H9 (cell line): ENCODE measurements at regions not wholly inside any gene's neighbourhood (a gene's known extent, or its start where the extent isn't known, plus 50 kb on each side); places are given as distances from the start of the nearest gene placed in this dataset.

Source experiments
- DNase-seq: peaks from one replicate; pipeline ENCODE4 v3.0.0-alpha.2; 2017
- H2AFZ ChIP-seq: one replicate; pipeline ENCODE4 v1.6.1; 2013; ENCODE audit warnings: mild to moderate bottlenecking, low read length, control low read depth, moderate library complexity
- H2AK5ac ChIP-seq: 2 replicates; pipeline ENCODE4 v1.6.1; 2013; ENCODE audit warnings: low read length, control low read depth, mixed read lengths; ENCODE audit not compliant: insufficient read length
- H2BK120ac ChIP-seq: one replicate; pipeline ENCODE4 v1.6.1; 2013; ENCODE audit warnings: low read depth, mild to moderate bottlenecking, low read length, control low read depth, inconsistent platforms; ENCODE audit not compliant: poor library complexity, severe bottlenecking
- H2BK12ac ChIP-seq: 2 replicates; pipeline ENCODE4 v1.6.1; 2013; ENCODE audit warnings: low read length, control low read depth, mixed read lengths, low read depth; ENCODE audit not compliant: insufficient read length
- H2BK15ac ChIP-seq: 2 replicates; pipeline ENCODE4 v1.6.1; 2013; ENCODE audit warnings: low read depth, low read length, control low read depth
- H2BK20ac ChIP-seq: one replicate; pipeline ENCODE4 v1.6.1; 2013; ENCODE audit warnings: low read depth, mild to moderate bottlenecking, low read length, control low read depth, inconsistent platforms; ENCODE audit not compliant: poor library complexity, severe bottlenecking
- H2BK5ac ChIP-seq: 2 replicates; pipeline ENCODE4 v1.6.1; 2013; ENCODE audit warnings: low read length, control low read depth, mixed read lengths; ENCODE audit not compliant: insufficient read length
- H3K14ac ChIP-seq: 2 replicates; pipeline ENCODE4 v1.6.1; 2013; ENCODE audit warnings: low read length, control low read depth; ENCODE audit not compliant: insufficient read depth
- H3K18ac ChIP-seq: 2 replicates; pipeline ENCODE4 v1.6.1; 2013; ENCODE audit warnings: low read depth, mild to moderate bottlenecking, mixed read lengths, low read length, control low read depth; ENCODE audit not compliant: insufficient read length
- H3K23ac ChIP-seq: 2 replicates; pipeline ENCODE4 v1.6.1; 2013; ENCODE audit warnings: low read length, control low read depth, mixed read lengths, low read depth; ENCODE audit not compliant: insufficient read length
- H3K23me2 ChIP-seq: 2 replicates; pipeline ENCODE4 v1.6.1; 2013; ENCODE audit warnings: low read depth, mild to moderate bottlenecking, mixed read lengths, low read length, control low read depth; ENCODE audit not compliant: insufficient read length, poor library complexity, severe bottlenecking
- H3K27ac ChIP-seq: 2 replicates; pipeline ENCODE4 v1.5.1; 2013; ENCODE audit warnings: low read length, control low read depth, mixed read lengths, low read depth; ENCODE audit not compliant: insufficient read length
- H3K27me3 ChIP-seq: 2 replicates; pipeline ENCODE4 v1.6.1; 2013; ENCODE audit warnings: low read length, control low read depth, inconsistent platforms; ENCODE audit not compliant: insufficient read depth
- H3K4ac ChIP-seq: 2 replicates; pipeline ENCODE4 v1.6.1; 2013; ENCODE audit warnings: low read depth, mild to moderate bottlenecking, control low read depth, inconsistent platforms, low read length, moderate library complexity
- H3K4me1 ChIP-seq: 2 replicates; pipeline ENCODE4 v1.6.1; 2013; ENCODE audit warnings: low read length, control low read depth, inconsistent platforms; ENCODE audit not compliant: insufficient read depth
- H3K4me2 ChIP-seq: 2 replicates; pipeline ENCODE4 v1.6.1; 2013; ENCODE audit warnings: low read length, control low read depth, mixed read lengths; ENCODE audit not compliant: insufficient read length, insufficient read depth
- H3K56ac ChIP-seq: 2 replicates; pipeline ENCODE4 v1.6.1; 2013; ENCODE audit warnings: low read depth, mild to moderate bottlenecking, mixed read lengths, low read length, control low read depth; ENCODE audit not compliant: insufficient read length
- H3K79me1 ChIP-seq: 2 replicates; pipeline ENCODE4 v1.6.1; 2013; ENCODE audit warnings: low read depth, mild to moderate bottlenecking, moderate library complexity, low read length, control low read depth, inconsistent platforms; ENCODE audit not compliant: insufficient read depth, poor library complexity, severe bottlenecking
- H3K79me2 ChIP-seq: 2 replicates; pipeline ENCODE4 v1.6.1; 2013; ENCODE audit warnings: low read length, control low read depth, inconsistent platforms; ENCODE audit not compliant: insufficient read depth
- H3K9ac ChIP-seq: 2 replicates; pipeline ENCODE4 v1.6.1; 2013; ENCODE audit warnings: low read length, control low read depth, mixed read lengths; ENCODE audit not compliant: insufficient read length; ENCODE audit errors: extremely low read depth
- H3K9me3 ChIP-seq: one replicate; pipeline ENCODE4 v1.6.1; 2013; ENCODE audit warnings: low read depth, low read length, inconsistent platforms; ENCODE audit not compliant: control insufficient read depth
- H3T11ph ChIP-seq: one replicate; pipeline ENCODE4 v1.6.1; 2013; ENCODE audit warnings: mild to moderate bottlenecking, low read length, control low read depth, inconsistent platforms
- H4K20me1 ChIP-seq: one replicate; pipeline ENCODE4 v1.6.1; 2013; ENCODE audit not compliant: control insufficient read depth, insufficient read length, insufficient read depth
- H4K5ac ChIP-seq: 2 replicates; pipeline ENCODE4 v1.6.1; 2013; ENCODE audit warnings: low read depth, mild to moderate bottlenecking, mixed read lengths, low read length, control low read depth; ENCODE audit not compliant: insufficient read length
- H4K8ac ChIP-seq: replicated peaks from 2 replicates; pipeline ENCODE4 v1.6.1; 2013; ENCODE audit warnings: low read length, control low read depth, mixed read lengths, low read depth; ENCODE audit not compliant: insufficient read length
- H4K91ac ChIP-seq: 2 replicates; pipeline ENCODE4 v1.6.1; 2013; ENCODE audit warnings: low read depth, mild to moderate bottlenecking, moderate library complexity, mixed read lengths, low read length, control low read depth; ENCODE audit not compliant: insufficient read length
- H3K27ac Mint-ChIP-seq, 3 experiments: 2 replicates in 2 of 3; 3 replicates in 1 of 3; pipeline ENCODE4 v1.8.0; 2020 to 2021; ENCODE audit warnings: mixed read lengths in 3 of 3, mild to moderate bottlenecking in 1 of 3, moderate library complexity in 1 of 3
- H3K27me3 Mint-ChIP-seq: 2 replicates; pipeline ENCODE4 v1.8.0; 2021; ENCODE audit warnings: low read depth, mild to moderate bottlenecking, moderate library complexity, mixed read lengths
- H3K36me3 Mint-ChIP-seq, 3 experiments: 2 replicates in 2 of 3; 3 replicates in 1 of 3; pipeline ENCODE4 v1.8.0; 2020 to 2021; ENCODE audit warnings: low read depth in 3 of 3, mixed read lengths in 3 of 3; ENCODE audit not compliant: insufficient read depth in 1 of 3
- H3K4me1 Mint-ChIP-seq, 2 experiments: 2 replicates each; pipeline ENCODE4 v1.8.0; 2020; ENCODE audit warnings: mixed read lengths in 2 of 2
- H3K4me3 Mint-ChIP-seq, 2 experiments: 2 replicates in 1 of 2; 3 replicates in 1 of 2; pipeline ENCODE4 v1.8.0; 2020 to 2021; ENCODE audit warnings: mild to moderate bottlenecking in 2 of 2, mixed read lengths in 2 of 2, moderate library complexity in 1 of 2
- H3K9me3 Mint-ChIP-seq, 2 experiments: 2 replicates in 1 of 2; 3 replicates in 1 of 2; pipeline ENCODE4 v1.8.0; 2020; ENCODE audit warnings: mild to moderate bottlenecking in 2 of 2, mixed read lengths in 2 of 2, moderate library complexity in 1 of 2
- CTCF ChIP-seq: fragments of 200-600 bp; sonication (generic); conservative IDR thresholded peaks from 3 replicates; pipeline ENCODE4 v1.8.0; 2021; ENCODE audit warnings: antibody characterized with exemption, mild to moderate bottlenecking
- WGBS: extraction: QIAGEN DNeasy Blood & Tissue Kit; methylation state at CpG from one replicate; pipeline ENCODE4 v1.1.7; 2013; ENCODE audit warnings: missing lambda C conversion rate, low lambda C conversion rate, mixed read lengths; ENCODE audit not compliant: insufficient read length; ENCODE audit errors: extremely low coverage; 5-methylcytosine and 5-hydroxymethylcytosine counted together

- H3K4me1 Mint-ChIP-seq = peaks cover 4 to 5% of the 10 kb centered on the region in 2 experiments; a peak in 3 of 4 replicates
These were observed 353.0 kb upstream of the SFSWAP start for GRCh38 chr12:131357920-131358319.

More at GRCh38 chr12:131357920-131358319, 353.0 kb upstream of the SFSWAP start:
- Histone ChIP-seq H3K23me2 (no peaks in the 10 kb centered on the region), H2BK12ac (no peak overlapping the region), H3K4me2 (no peak overlapping the region), H3K23ac (no peak overlapping the region), H2BK5ac (no peak overlapping the region), H4K8ac (no peak overlapping the region), H4K20me1 (no peaks in the 10 kb centered on the region), H3K9me3 (no peaks in the 10 kb centered on the region), H4K91ac (no peak overlapping the region), H3K14ac (no peak overlapping the region), H3K18ac (no peak overlapping the region), H4K5ac (no peak overlapping the region), H2BK15ac (no peak overlapping the region), H3K9ac (no peak overlapping the region), H3K4ac (no peak overlapping the region; the same call in 1 of the 2 replicates), H3K56ac (no peak overlapping the region), H3K27me3 (no peaks in the 10 kb centered on the region), H3T11ph (no peak overlapping the region), H3K27ac (no peak overlapping the region), H2AFZ (no peak overlapping the region), H3K79me2 (no peaks in the 10 kb centered on the region), H3K4me1 (no peaks in the 10 kb centered on the region), H3K79me1 (no peaks in the 10 kb centered on the region), H2BK20ac (no peak overlapping the region), H2BK120ac (no peak overlapping the region), H2AK5ac (no peak overlapping the region)
- no CpG with 5 or more reads among the region's 3 CpGs for WGBS
- Mint-ChIP-seq H3K27me3 (peaks cover 7% of the 10 kb centered on the region), H3K27ac (no peak overlapping the region), H3K4me3 (no peak overlapping the region), H3K36me3 (peaks cover 0 to 6% (median 0%) of the 10 kb centered on the region in 3 experiments; a peak in 1 of 7 replicates), H3K9me3 (peaks cover 10 to 16% of the 10 kb centered on the region in 2 experiments; a peak in 4 of 5 replicates)
- no peak for DNase-seq
- no peak for TF ChIP-seq CTCF
